K562 (cell line): ENCODE measurements at regions not wholly inside any gene's neighbourhood (a gene's known extent, or its start where the extent isn't known, plus 50 kb on each side); places are given as distances from the start of the nearest gene placed in this dataset.

Source experiments
- ATAC-seq: fragments of 200-7000 bp; cut with Tn5 transposase; 3 replicates; pipeline ENCODE4 v1.9.1; 2020; ENCODE audit warnings: moderate library complexity
- BruUV-seq: library from RNA; stranded (reverse); fragments of 400-500 nt; replicated peaks from 2 replicates; lab custom pipeline; 2021; lab: Mats Ljungman, UMichigan
- CTCF ChIA-PET: fragments of 300-600 bp; formaldehyde crosslinking; extraction: SDS; loops from one replicate; lab custom pipeline; 2021; ENCODE audit warnings: low intra/inter-chr PET ratio; lab: Yijun Ruan, JAX
- POLR2A ChIA-PET: fragments of 300-600, 350-650 bp; sonication (Branson Sonifier 250); formaldehyde crosslinking; extraction: SDS; loops from one replicate; lab custom pipeline; 2021; ENCODE audit warnings: antibody characterized with exemption, inconsistent platforms; lab: Yijun Ruan, JAX
- DNase-seq, 4 experiments: peaks; one replicate each; pipeline versions ENCODE4 v3.0.0 to v3.0.0-alpha.2; 2011 to 2018; ENCODE audit warnings: low spot score in 3 of 4, mixed read lengths in 3 of 4; ENCODE audit errors: extremely low read depth in 1 of 4
- FAIRE-seq: peaks from 2 replicates; lab custom pipeline; 2011; peaks lifted over from hg19 to GRCh38; lab: Jason Lieb, UNC
- H2AFZ ChIP-seq: 2 replicates; pipeline ENCODE4 v1.6.0; 2011; ENCODE audit warnings: low read depth, low read length, control low read depth, inconsistent platforms
- H3K27ac ChIP-seq: fragments of 200-600 bp; 3 replicates; pipeline ENCODE4 v1.8.0; 2011; ENCODE audit warnings: low read depth, mild to moderate bottlenecking, control low read depth, inconsistent platforms, low read length, moderate library complexity, mixed read lengths; ENCODE audit errors: extremely low read depth
- H3K27me3 ChIP-seq, 2 experiments: fragments of 300-600 bp in 1 of 2; 2 replicates in 1 of 2; 3 replicates in 1 of 2; pipeline versions ENCODE4 v1.6.0 to v1.8.0; 2011; ENCODE audit warnings: inconsistent platforms in 2 of 2, low read length in 2 of 2, mild to moderate bottlenecking in 1 of 2, mixed read lengths in 1 of 2, moderate library complexity in 1 of 2; ENCODE audit not compliant: control insufficient read depth in 2 of 2, insufficient read depth in 2 of 2
- H3K36me3 ChIP-seq: fragments of 300-600 bp; 3 replicates; pipeline ENCODE4 v1.8.0; 2011; ENCODE audit warnings: mild to moderate bottlenecking, low read length, inconsistent platforms; ENCODE audit not compliant: control insufficient read depth, insufficient read depth
- H3K4me1 ChIP-seq, 2 experiments: fragments of 200-600 bp in 1 of 2; replicated peaks in 1 of 2; 2 replicates in 1 of 2; 3 replicates in 1 of 2; pipeline versions ENCODE4 v1.5.1 to v1.8.0; 2011; ENCODE audit warnings: inconsistent platforms in 2 of 2, low read length in 2 of 2, mild to moderate bottlenecking in 1 of 2, mixed read lengths in 1 of 2, moderate library complexity in 1 of 2; ENCODE audit not compliant: control insufficient read depth in 2 of 2, insufficient read depth in 2 of 2
- H3K4me2 ChIP-seq: 2 replicates; pipeline ENCODE4 v1.6.1; 2011; ENCODE audit warnings: low read length, control low read depth, inconsistent platforms, mixed read lengths; ENCODE audit not compliant: insufficient read depth
- H3K4me3 ChIP-seq: fragments of 200-600 bp; sonication (generic), shearing (Covaris generic); 2 replicates; pipeline ENCODE4 v1.5.1; 2016; ENCODE audit warnings: control low read depth, inconsistent platforms
- H3K79me2 ChIP-seq: fragments of 200-600 bp; 3 replicates; pipeline ENCODE4 v1.8.0; 2011; ENCODE audit warnings: low read length, inconsistent platforms; ENCODE audit not compliant: control insufficient read depth, insufficient read depth
- H3K9ac ChIP-seq, 2 experiments: 2 replicates each; pipeline versions ENCODE4 v1.6.0 to v1.6.1; 2011; ENCODE audit warnings: low read depth in 2 of 2, low read length in 2 of 2, control low read depth in 1 of 2, inconsistent platforms in 1 of 2, mild to moderate bottlenecking in 1 of 2, mixed read lengths in 1 of 2; ENCODE audit not compliant: insufficient read depth in 1 of 2
- H3K9me1 ChIP-seq: one replicate; pipeline ENCODE4 v1.6.0; 2011; ENCODE audit warnings: inconsistent platforms, mild to moderate bottlenecking, low read length, moderate library complexity; ENCODE audit not compliant: control insufficient read depth, insufficient read depth
- H3K9me3 ChIP-seq: replicated peaks from 2 replicates; pipeline ENCODE4 v1.5.1; 2011; ENCODE audit warnings: low read depth, low read length, inconsistent platforms; ENCODE audit not compliant: control insufficient read depth, insufficient read depth
- H4K20me1 ChIP-seq: replicated peaks from 2 replicates; pipeline ENCODE4 v1.6.1; 2011; ENCODE audit warnings: low read length, inconsistent platforms, mixed read lengths; ENCODE audit not compliant: control insufficient read depth, insufficient read depth
- ETS1 ChIP-seq: conservative IDR thresholded peaks from 2 replicates; pipeline ENCODE4 v1.6.1; 2011; ENCODE audit warnings: low read depth, mild to moderate bottlenecking, low read length; ENCODE audit not compliant: control insufficient read depth
- ETV1 ChIP-seq: fragments of 450-650 bp; conservative IDR thresholded peaks from 2 replicates; pipeline ENCODE4 v1.6.1; 2016; ENCODE audit warnings: missing genetic modification characterization, control low read depth, low read depth, missing compliant biosample characterization
- FOXP4 ChIP-seq: sonication (generic); formaldehyde crosslinking; IDR thresholded peaks from 2 replicates; pipeline ENCODE4 v1.8.0; 2022; ENCODE audit warnings: mild to moderate bottlenecking, missing genetic modification reagents, borderline replicate concordance
- SMARCA5 ChIP-seq: fragments of 450-650 bp; IDR thresholded peaks from 2 replicates; pipeline ENCODE4 v1.6.1; 2016
- TCF15 ChIP-seq: fragments of 250-450 bp; sonication (Bioruptor Pico); IDR thresholded peaks from 2 replicates; pipeline ENCODE4 v1.8.0; 2022; ENCODE audit warnings: moderate library complexity, mild to moderate bottlenecking, inconsistent platforms
- WGBS: fragments of 100-300 bp; shearing (Covaris generic); methylation state at CpG from one replicate; pipeline ENCODE4 v1.1.6; 2016; ENCODE audit warnings: low coverage, mixed read lengths; ENCODE audit not compliant: insufficient coverage; ENCODE audit errors: missing lambda C conversion rate; 5-methylcytosine and 5-hydroxymethylcytosine counted together
- in situ Hi-C: fragments of 300-500 bp; cut with MboI; formaldehyde crosslinking; loops from 4 replicates; pipeline ENCODE4 v1.15.0; 2018; ENCODE audit warnings: inconsistent platforms, mixed read lengths
- intact Hi-C: fragments of 100-400 bp; cut with micrococcal nuclease; formaldehyde crosslinking; loops from 2 replicates; pipeline ENCODE4 v1.14.2; 2022

- WGBS = 0% methylated on average over 1 of the region's 1 CpG
- intact Hi-C loops = no loop called here
Measured at GRCh38 chr20:40314278-40314677, 374.8 kb downstream of the MAFB start.

More at GRCh38 chr20:40314278-40314677, 374.8 kb downstream of the MAFB start:
- H3K9ac ChIP-seq = no peak overlapping the region
- ATAC-seq = no peak
- H2AFZ ChIP-seq = no peak overlapping the region
- TF ChIP-seq FOXP4 (no peak), ETV1 (tag) (no peak), ETS1 (no peak), SMARCA5 (no peak), TCF15 (CRISPR knock-in tag) (no peak)
- TF ChIP-seq, all 486 proteins: peak for 0
- H3K79me2 ChIP-seq = no peaks in the 10 kb centered on the region
- H3K4me3 ChIP-seq = no peak overlapping the region
- H3K9me3 ChIP-seq = no peaks in the 10 kb centered on the region
- no peaks in the 10 kb centered on the region for H3K9me1 ChIP-seq
- in situ Hi-C loops = no loop called here
- no peak overlapping the region for H3K4me2 ChIP-seq
- ChIA-PET POLR2A (interaction anchor here (0.6 kb wide), 1 partner anchor 160 kb away, joined by 4 read pairs; no protein-coding TSS in a partner anchor), CTCF (no interaction called here)
- FAIRE-seq (no peak), DNase-seq (no peak)
- no TSS peak for BruUV-seq
- no peaks in the 10 kb centered on the region for H4K20me1 ChIP-seq
- H3K27me3 ChIP-seq = no peaks in the 10 kb centered on the region
- no peaks in the 10 kb centered on the region for H3K36me3 ChIP-seq
- H3K27ac ChIP-seq = no peak overlapping the region
- no peaks in the 10 kb centered on the region for H3K4me1 ChIP-seq
